GM12878 (cell line): ENCODE measurements at regions not wholly inside any gene's neighbourhood (a gene's known extent, or its start where the extent isn't known, plus 50 kb on each side); places are given as distances from the start of the nearest gene placed in this dataset.

Source experiments
- ATAC-seq: fragments of 200-7000 bp; cut with Tn5 transposase; 3 replicates; pipeline ENCODE4 v1.9.1; 2020; ENCODE audit warnings: mild to moderate bottlenecking, moderate library complexity
- BruUV-seq: library from RNA; stranded (reverse); fragments of 400-500 nt; replicated peaks from 2 replicates; lab custom pipeline; 2021; lab: Mats Ljungman, UMichigan
- CTCF ChIA-PET: fragments of 300-600 bp; sonication (Branson Sonifier 250); formaldehyde crosslinking; extraction: SDS; loops from one replicate; lab custom pipeline; 2021; ENCODE audit warnings: inconsistent platforms; lab: Yijun Ruan, JAX
- POLR2A ChIA-PET: fragments of 350-600 bp; formaldehyde crosslinking; extraction: SDS; loops from one replicate; lab custom pipeline; 2021; ENCODE audit warnings: inconsistent platforms; lab: Charles Lee
- RAD21 ChIA-PET: fragments of 300-600 bp; sonication (Branson Sonifier 250); formaldehyde crosslinking; loops from one replicate; lab custom pipeline; 2023; ENCODE audit warnings: antibody characterized with exemption; ENCODE audit not compliant: unreplicated experiment; lab: Charles Lee
- SMC1A ChIA-PET: fragments of 300-600 bp; sonication (Branson Sonifier 250); formaldehyde crosslinking; loops from one replicate; lab custom pipeline; 2023; ENCODE audit not compliant: unreplicated experiment, uncharacterized antibody; lab: Charles Lee
- DNase-seq: peaks from one replicate; pipeline ENCODE4 v3.0.0-alpha.2; 2011; ENCODE audit warnings: low read depth, low spot score
- FAIRE-seq: peaks from 3 replicates; lab custom pipeline; 2011; peaks lifted over from hg19 to GRCh38; lab: Jason Lieb, UNC
- H2AFZ ChIP-seq: 2 replicates; pipeline ENCODE4 v1.6.0; 2011; ENCODE audit warnings: low read depth, low read length, control low read depth; ENCODE audit not compliant: control insufficient read depth
- H3K27ac ChIP-seq: 2 replicates; pipeline ENCODE4 v1.5.1; 2011; ENCODE audit warnings: control low read depth; ENCODE audit not compliant: control insufficient read depth, insufficient read depth
- H3K27me3 ChIP-seq, 2 experiments: replicated peaks in 1 of 2; 2 replicates each; pipeline versions ENCODE4 v1.6.0 to v1.6.1; 2011; ENCODE audit warnings: low read length in 1 of 2; ENCODE audit not compliant: control insufficient read depth in 2 of 2, insufficient read depth in 2 of 2
- H3K36me3 ChIP-seq, 2 experiments: 2 replicates each; pipeline ENCODE4 v1.5.1; 2011; ENCODE audit warnings: low read length in 1 of 2; ENCODE audit not compliant: control insufficient read depth in 2 of 2, insufficient read depth in 2 of 2
- H3K4me1 ChIP-seq: 2 replicates; pipeline ENCODE4 v1.6.1; 2011; ENCODE audit warnings: mild to moderate bottlenecking, low read length, moderate library complexity, mixed read lengths; ENCODE audit not compliant: control insufficient read depth, insufficient read depth
- H3K4me2 ChIP-seq: 2 replicates; pipeline ENCODE4 v1.6.0; 2011; ENCODE audit warnings: control low read depth; ENCODE audit not compliant: control insufficient read depth, insufficient read depth
- H3K4me3 ChIP-seq: fragments of 200-600 bp; sonication (generic); 2 replicates; pipeline ENCODE4 v1.5.1; 2016
- H3K79me2 ChIP-seq: 2 replicates; pipeline ENCODE4 v1.6.0; 2011; ENCODE audit warnings: low read length; ENCODE audit not compliant: control insufficient read depth, insufficient read depth
- H3K9ac ChIP-seq: 2 replicates; pipeline ENCODE4 v1.8.0; 2011; ENCODE audit warnings: low read length, control low read depth, mixed read lengths; ENCODE audit not compliant: control insufficient read depth, insufficient read depth
- H3K9me3 ChIP-seq: replicated peaks from 3 replicates; pipeline ENCODE4 v1.5.1; 2011; ENCODE audit warnings: mild to moderate bottlenecking, low read length; ENCODE audit not compliant: control insufficient read depth, insufficient read depth
- H4K20me1 ChIP-seq: 2 replicates; pipeline ENCODE4 v1.6.0; 2011; ENCODE audit not compliant: control insufficient read depth, insufficient read depth
- CEBPZ ChIP-seq: fragments of 150-350 bp; IDR thresholded peaks from 2 replicates; pipeline ENCODE4 v1.6.1; 2016; ENCODE audit warnings: low read depth, low read length
- CUX1 ChIP-seq: IDR thresholded peaks from 2 replicates; pipeline ENCODE4 v1.6.1; 2012; ENCODE audit warnings: improper control_type of control experiment, low read depth, low read length; ENCODE audit not compliant: insufficient replicate concordance
- DPF2 ChIP-seq: fragments of 450-650 bp; IDR thresholded peaks from 2 replicates; pipeline ENCODE4 v1.6.1; 2017; ENCODE audit warnings: mild to moderate bottlenecking
- KLF5 ChIP-seq: fragments of 450-650 bp; IDR thresholded peaks from 2 replicates; pipeline ENCODE4 v1.6.1; 2014; ENCODE audit warnings: mild to moderate bottlenecking; ENCODE audit not compliant: partially characterized antibody
- NFYB ChIP-seq: IDR thresholded peaks from 2 replicates; pipeline ENCODE4 v1.6.1; 2011; ENCODE audit warnings: low read depth, mild to moderate bottlenecking, low read length, improper control_type of control experiment, moderate library complexity; ENCODE audit not compliant: insufficient read depth
- NR2C2 ChIP-seq: IDR thresholded peaks from 2 replicates; pipeline ENCODE4 v1.6.1; 2011; ENCODE audit warnings: borderline replicate concordance, low read depth; ENCODE audit not compliant: control insufficient read depth, insufficient read length
- PBX3 ChIP-seq: IDR thresholded peaks from 2 replicates; pipeline ENCODE4 v1.6.1; 2011; ENCODE audit warnings: mild to moderate bottlenecking, low read depth, low read length, moderate library complexity; ENCODE audit not compliant: insufficient replicate concordance
- POLR2AphosphoS2 ChIP-seq: IDR thresholded peaks from 2 replicates; pipeline ENCODE4 v1.6.1; 2011; ENCODE audit warnings: low read depth, mild to moderate bottlenecking, low read length, improper control_type of control experiment, moderate library complexity
- USF1 ChIP-seq: IDR thresholded peaks from 2 replicates; pipeline ENCODE4 v1.6.1; 2011; ENCODE audit warnings: borderline replicate concordance, low read depth, mild to moderate bottlenecking, moderate library complexity, mixed read lengths, low read length; ENCODE audit not compliant: insufficient read depth; ENCODE audit errors: extremely low read length
- YY1 ChIP-seq: IDR thresholded peaks from 2 replicates; pipeline ENCODE4 v1.6.1; 2011; ENCODE audit warnings: low read depth, mild to moderate bottlenecking, low read length
- ZSCAN29 ChIP-seq: fragments of 450-650 bp; IDR thresholded peaks from 2 replicates; pipeline ENCODE4 v1.6.1; 2017; ENCODE audit warnings: mild to moderate bottlenecking, moderate library complexity
- WGBS: methylation state at CpG from one replicate; pipeline ENCODE4 v1.1.6; 2016; ENCODE audit warnings: low lambda C conversion rate; ENCODE audit not compliant: insufficient replicate concordance, insufficient coverage; ENCODE audit errors: missing lambda C conversion rate; 5-methylcytosine and 5-hydroxymethylcytosine counted together
- in situ Hi-C: fragments of 300-500 bp; cut with MboI; formaldehyde crosslinking; loops from 9 replicates; pipeline ENCODE4 v1.14.3; 2018; ENCODE audit warnings: mixed read lengths
- intact Hi-C: fragments of 100-400 bp; cut with micrococcal nuclease; formaldehyde crosslinking; loops from one replicate; pipeline ENCODE4 v1.14.2; 2022; ENCODE audit not compliant: unreplicated experiment

GRCh38 chr11:116473790-116474346, 298.9 kb downstream of the BUD13 start (continued):
- TF ChIP-seq USF1 (no peak), NR2C2 (no peak), CEBPZ (no peak)

GRCh38 chr11:116473206-116473769, 299.5 kb downstream of the BUD13 start:
- FAIRE-seq (no peak), ATAC-seq (no peak), DNase-seq (no peak)
- H3K9ac ChIP-seq, result no peak overlapping the region
- SMC1A ChIA-PET, result no interaction called here
- no TSS peak for BruUV-seq
- RAD21 ChIA-PET, result no interaction called here
- 0% methylated on average over 1 of the region's 1 CpG for WGBS
- no peak overlapping the region for H2AFZ ChIP-seq
- H3K79me2 ChIP-seq, result no peaks in the 10 kb centered on the region
- POLR2A ChIA-PET, result no interaction called here
- H3K4me1 ChIP-seq, result no peaks in the 10 kb centered on the region
- H3K36me3 ChIP-seq, result no peaks in the 10 kb centered on the region
- intact Hi-C loops, result no loop called here
- no peak overlapping the region for H3K4me3 ChIP-seq
- H4K20me1 ChIP-seq, result no peaks in the 10 kb centered on the region
- CTCF ChIA-PET, result no interaction called here
- in situ Hi-C loops, result no loop called here
- H3K27me3 ChIP-seq, result peaks cover 1 to 3% of the 10 kb centered on the region in 2 experiments; a peak in 2 of 4 replicates
- no peak overlapping the region for H3K27ac ChIP-seq
- H3K4me2 ChIP-seq, result no peak overlapping the region
- no peaks in the 10 kb centered on the region for H3K9me3 ChIP-seq
- no peak for TF ChIP-seq KLF5
- no peak for TF ChIP-seq NFYB
- TF ChIP-seq POLR2AphosphoS2, result no peak
- TF ChIP-seq YY1, result no peak
- TF ChIP-seq ZSCAN29, result no peak
- no peak for TF ChIP-seq CUX1
- TF ChIP-seq PBX3, result no peak
- no peak for TF ChIP-seq DPF2
